CD14-positive monocyte (primary cell): ENCODE measurements at regions not wholly inside any gene's neighbourhood (a gene's known extent, or its start where the extent isn't known, plus 50 kb on each side); places are given as distances from the start of the nearest gene placed in this dataset.

Source experiments
- DNase-seq, 3 donors: peaks; one replicate each; pipeline ENCODE4 v3.0.0-alpha.2; 2011 to 2022
- H2AFZ ChIP-seq: 2 replicates; pipeline ENCODE4 v1.6.0; 2012; ENCODE audit warnings: mild to moderate bottlenecking, low read depth, low read length, inconsistent platforms; ENCODE audit not compliant: insufficient read depth, poor library complexity, severe bottlenecking
- H3K27ac ChIP-seq, 2 donors: 1 replicate in 1 of 2; 2 replicates in 1 of 2; pipeline ENCODE4 v1.5.1; 2012 to 2013; ENCODE audit warnings: low read length in 2 of 2, control low read depth in 1 of 2, inconsistent platforms in 1 of 2, low read depth in 1 of 2, mild to moderate bottlenecking in 1 of 2
- H3K27me3 ChIP-seq, 2 donors: one replicate each; pipeline versions ENCODE4 v1.6.0 to v1.6.1; 2011 to 2013; ENCODE audit warnings: low read length in 2 of 2; ENCODE audit not compliant: control insufficient read depth in 2 of 2, insufficient read depth in 2 of 2
- H3K36me3 ChIP-seq, 2 donors: replicated peaks in 1 of 2; 1 replicate in 1 of 2; 2 replicates in 1 of 2; pipeline versions ENCODE4 v1.5.1 to v1.6.1; 2012 to 2013; ENCODE audit warnings: low read length in 2 of 2, control low read depth in 1 of 2, inconsistent platforms in 1 of 2, mild to moderate bottlenecking in 1 of 2; ENCODE audit not compliant: insufficient read depth in 2 of 2, control insufficient read depth in 1 of 2
- H3K4me1 ChIP-seq, 2 donors: 1 replicate in 1 of 2; 2 replicates in 1 of 2; pipeline versions ENCODE4 v1.5.1 to v1.6.1; 2012 to 2013; ENCODE audit warnings: low read length in 2 of 2, control low read depth in 1 of 2, inconsistent platforms in 1 of 2, mild to moderate bottlenecking in 1 of 2, moderate library complexity in 1 of 2; ENCODE audit not compliant: insufficient read depth in 2 of 2, control insufficient read depth in 1 of 2
- H3K4me2 ChIP-seq: replicated peaks from 2 replicates; pipeline ENCODE3; 2012; ENCODE audit warnings: low read length, moderate library complexity, mild to moderate bottlenecking; ENCODE audit not compliant: poor library complexity, severe bottlenecking; ENCODE audit errors: extremely low read depth
- H3K4me3 ChIP-seq, 3 experiments: fragments of 200-600 bp in 1 of 3; sonication (generic) in 1 of 3; replicated peaks in 1 of 3; 1 replicate in 2 of 3; 2 replicates in 1 of 3; pipeline ENCODE4 v1.5.1; 2011 to 2013; ENCODE audit warnings: low read length in 3 of 3, mild to moderate bottlenecking in 3 of 3, control low read depth in 2 of 3, low read depth in 2 of 3, inconsistent platforms in 1 of 3, moderate library complexity in 1 of 3
- H3K79me2 ChIP-seq: 2 replicates; pipeline ENCODE4 v1.6.0; 2012; ENCODE audit warnings: mild to moderate bottlenecking, control low read depth, inconsistent platforms, low read length, moderate library complexity; ENCODE audit not compliant: insufficient read depth
- H3K9ac ChIP-seq: 2 replicates; pipeline ENCODE4 v1.6.0; 2017; ENCODE audit warnings: low read length, mild to moderate bottlenecking; ENCODE audit not compliant: insufficient read depth, poor library complexity, severe bottlenecking
- H3K9me3 ChIP-seq, 2 donors: replicated peaks in 1 of 2; 1 replicate in 1 of 2; 2 replicates in 1 of 2; pipeline versions ENCODE4 v1.5.1 to v1.6.1; 2012 to 2013; ENCODE audit warnings: low read length in 2 of 2, control low read depth in 1 of 2; ENCODE audit not compliant: control insufficient read depth in 1 of 2, insufficient read depth in 1 of 2
- H4K20me1 ChIP-seq: 2 replicates; pipeline ENCODE4 v1.6.0; 2012; ENCODE audit warnings: mild to moderate bottlenecking, low read length, control low read depth, moderate library complexity; ENCODE audit not compliant: insufficient read depth
- H3K27ac Mint-ChIP-seq, 7 donors: one replicate each; pipeline ENCODE4 v1.8.0; 2020; ENCODE audit warnings: mild to moderate bottlenecking in 7 of 7, mixed read lengths in 7 of 7, moderate library complexity in 6 of 7, inconsistent platforms in 2 of 7
- H3K27me3 Mint-ChIP-seq, 3 donors: one replicate each; pipeline ENCODE4 v1.8.0; 2021 to 2022; ENCODE audit warnings: low read depth in 3 of 3, mild to moderate bottlenecking in 3 of 3, mixed read lengths in 3 of 3, moderate library complexity in 3 of 3, inconsistent platforms in 1 of 3
- H3K36me3 Mint-ChIP-seq, 2 donors: one replicate each; pipeline ENCODE4 v1.8.0; 2020; ENCODE audit warnings: mixed read lengths in 2 of 2, inconsistent platforms in 1 of 2, mild to moderate bottlenecking in 1 of 2
- H3K4me1 Mint-ChIP-seq: one replicate; pipeline ENCODE4 v1.8.0; 2020; ENCODE audit warnings: mild to moderate bottlenecking, mixed read lengths
- H3K4me3 Mint-ChIP-seq, 2 donors: one replicate each; pipeline ENCODE4 v1.8.0; 2020; ENCODE audit warnings: mild to moderate bottlenecking in 2 of 2, mixed read lengths in 2 of 2, moderate library complexity in 1 of 2
- H3K9me3 Mint-ChIP-seq, 7 donors: one replicate each; pipeline ENCODE4 v1.8.0; 2020 to 2022; ENCODE audit warnings: mixed read lengths in 7 of 7, mild to moderate bottlenecking in 6 of 7, moderate library complexity in 6 of 7, inconsistent platforms in 2 of 7
- CTCF ChIP-seq: fragments of 200-600 bp; IDR thresholded peaks from one replicate; pipeline ENCODE4 v1.8.0; 2022; ENCODE audit warnings: antibody characterized with exemption, mild to moderate bottlenecking
- WGBS: methylation state at CpG from one replicate; pipeline ENCODE4 v1.1.5; 2013; ENCODE audit warnings: missing lambda C conversion rate; ENCODE audit not compliant: insufficient coverage; 5-methylcytosine and 5-hydroxymethylcytosine counted together
- intact Hi-C, 2 donors: fragments of 100-400 bp; cut with micrococcal nuclease; formaldehyde crosslinking; loops; one replicate each; pipeline versions ENCODE4 v1.15.0 to v1.15.1; 2023

GRCh38 chr7:52771177-52771576 is 264.3 kb upstream of the POM121L12 start:
- H3K4me1 ChIP-seq = no peaks in the 10 kb centered on the region
- no peak overlapping the region for H3K27ac ChIP-seq
- peaks cover 0 to 1% (median 0%) of the 10 kb centered on the region in 3 donors for H3K27me3 Mint-ChIP-seq
- H3K4me2 ChIP-seq = no peak overlapping the region
- H3K4me3 Mint-ChIP-seq = no peak overlapping the region
- H2AFZ ChIP-seq = no peak overlapping the region
- peaks cover 0 to 5% (median 2%) of the 10 kb centered on the region in 7 donors for H3K9me3 Mint-ChIP-seq
- intact Hi-C loops = no loop called here
- no peaks in the 10 kb centered on the region for H3K79me2 ChIP-seq
- H4K20me1 ChIP-seq = no peaks in the 10 kb centered on the region
- no peak overlapping the region for H3K4me3 ChIP-seq
- H3K27me3 ChIP-seq = no peaks in the 10 kb centered on the region
- WGBS = 70% methylated on average over 1 of the region's 5 CpGs
- no peaks in the 10 kb centered on the region for H3K36me3 Mint-ChIP-seq
- H3K4me1 Mint-ChIP-seq = no peaks in the 10 kb centered on the region
- H3K36me3 ChIP-seq = no peaks in the 10 kb centered on the region
- DNase-seq = no peak
- TF ChIP-seq CTCF = no peak
- H3K9ac ChIP-seq = no peak overlapping the region
- H3K27ac Mint-ChIP-seq = no peak overlapping the region
- no peaks in the 10 kb centered on the region for H3K9me3 ChIP-seq

GRCh38 chr7:52764492-52765169 is 270.8 kb upstream of the POM121L12 start:
- Mint-ChIP-seq H3K27ac (no peak overlapping the region), H3K4me1 (no peaks in the 10 kb centered on the region), H3K9me3 (peaks cover 0 to 7% (median 3%) of the 10 kb centered on the region in 7 donors), H3K27me3 (no peaks in the 10 kb centered on the region), H3K4me3 (no peak overlapping the region), H3K36me3 (no peaks in the 10 kb centered on the region)
- H2AFZ ChIP-seq = no peak overlapping the region
- no peaks in the 10 kb centered on the region for H4K20me1 ChIP-seq
- H3K9me3 ChIP-seq = peaks cover 0 to 3% of the 10 kb centered on the region in 2 donors
- no peak overlapping the region for H3K9ac ChIP-seq
- no peaks in the 10 kb centered on the region for H3K79me2 ChIP-seq
- no peak for DNase-seq
- H3K36me3 ChIP-seq = no peaks in the 10 kb centered on the region
- intact Hi-C loops = no loop called here
- H3K4me1 ChIP-seq = no peaks in the 10 kb centered on the region
- H3K4me3 ChIP-seq = no peak overlapping the region
- no peak overlapping the region for H3K27ac ChIP-seq
- H3K27me3 ChIP-seq = no peaks in the 10 kb centered on the region
- no peak for TF ChIP-seq CTCF
- H3K4me2 ChIP-seq = no peak overlapping the region
